ENCODE measurements at regions not wholly inside any gene's neighbourhood (a gene's known extent, or its start where the extent isn't known, plus 50 kb on each side); places are given as distances from the start of the nearest gene placed in this dataset.

DNA sequence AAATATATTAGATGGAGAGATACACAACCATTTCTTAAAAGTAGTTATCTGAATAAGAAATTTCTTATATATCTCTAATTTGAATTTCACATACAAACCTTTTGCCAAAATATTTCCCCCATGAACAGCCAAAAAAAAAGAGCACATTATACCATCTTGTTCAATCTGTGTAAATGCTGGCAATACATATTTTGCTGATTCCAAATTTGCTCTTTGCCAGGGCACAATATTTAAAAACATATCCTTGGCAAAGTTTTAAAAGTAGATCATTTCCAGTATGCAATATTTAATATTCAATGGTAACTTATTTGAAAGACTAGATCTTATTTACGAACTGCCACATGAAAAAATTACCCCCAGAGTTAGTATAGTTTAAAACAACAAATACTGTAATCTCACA lies 204.2 kb downstream of the CBLN2 start:
- TF ChIP-seq POLR2A (IDR thresholded peaks at IDR 0.05; ENCODE audit: borderline replicate concordance, extremely low read depth, insufficient read depth, insufficient read length) (no peak), POLR2AphosphoS5 (IDR thresholded peaks at IDR 0.05; ENCODE audit: low read depth, low read length) (no peak), SP1 (IDR thresholded peaks at IDR 0.05; ENCODE audit: low read depth) (no peak), EZH2 (IDR thresholded peaks at IDR 0.05) (no peak), JUND (IDR thresholded peaks at IDR 0.05) (no peak), EZH2phosphoT487 (IDR thresholded peaks at IDR 0.05; ENCODE audit: borderline replicate concordance) (no peak), RAD21 (IDR thresholded peaks at IDR 0.05; ENCODE audit: low read depth) (no peak), SIN3A (IDR thresholded peaks at IDR 0.05; ENCODE audit: low read depth) (no peak), YY1 (IDR thresholded peaks at IDR 0.05; ENCODE audit: extremely low read depth, insufficient replicate concordance, low read depth, low read length) (no peak), TCF7L2 (IDR thresholded peaks at IDR 0.05; ENCODE audit: borderline replicate concordance, extremely low read depth, insufficient read depth, insufficient read length) (no peak)
- TF ChIP-seq, protein P1, sequence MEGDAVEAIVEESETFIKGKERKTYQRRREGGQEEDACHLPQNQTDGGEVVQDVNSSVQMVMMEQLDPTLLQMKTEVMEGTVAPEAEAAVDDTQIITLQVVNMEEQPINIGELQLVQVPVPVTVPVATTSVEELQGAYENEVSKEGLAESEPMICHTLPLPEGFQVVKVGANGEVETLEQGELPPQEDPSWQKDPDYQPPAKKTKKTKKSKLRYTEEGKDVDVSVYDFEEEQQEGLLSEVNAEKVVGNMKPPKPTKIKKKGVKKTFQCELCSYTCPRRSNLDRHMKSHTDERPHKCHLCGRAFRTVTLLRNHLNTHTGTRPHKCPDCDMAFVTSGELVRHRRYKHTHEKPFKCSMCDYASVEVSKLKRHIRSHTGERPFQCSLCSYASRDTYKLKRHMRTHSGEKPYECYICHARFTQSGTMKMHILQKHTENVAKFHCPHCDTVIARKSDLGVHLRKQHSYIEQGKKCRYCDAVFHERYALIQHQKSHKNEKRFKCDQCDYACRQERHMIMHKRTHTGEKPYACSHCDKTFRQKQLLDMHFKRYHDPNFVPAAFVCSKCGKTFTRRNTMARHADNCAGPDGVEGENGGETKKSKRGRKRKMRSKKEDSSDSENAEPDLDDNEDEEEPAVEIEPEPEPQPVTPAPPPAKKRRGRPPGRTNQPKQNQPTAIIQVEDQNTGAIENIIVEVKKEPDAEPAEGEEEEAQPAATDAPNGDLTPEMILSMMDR (IDR thresholded peaks at IDR 0.05 in 2 of 3, conservative IDR thresholded peaks at IDR 0.05 in 1 of 3; ENCODE audit: borderline replicate concordance in 1 of 3, insufficient read depth in 1 of 3, low read depth in 2 of 3, low read length in 2 of 3), result no peak
- TF ChIP-seq, protein P2, sequence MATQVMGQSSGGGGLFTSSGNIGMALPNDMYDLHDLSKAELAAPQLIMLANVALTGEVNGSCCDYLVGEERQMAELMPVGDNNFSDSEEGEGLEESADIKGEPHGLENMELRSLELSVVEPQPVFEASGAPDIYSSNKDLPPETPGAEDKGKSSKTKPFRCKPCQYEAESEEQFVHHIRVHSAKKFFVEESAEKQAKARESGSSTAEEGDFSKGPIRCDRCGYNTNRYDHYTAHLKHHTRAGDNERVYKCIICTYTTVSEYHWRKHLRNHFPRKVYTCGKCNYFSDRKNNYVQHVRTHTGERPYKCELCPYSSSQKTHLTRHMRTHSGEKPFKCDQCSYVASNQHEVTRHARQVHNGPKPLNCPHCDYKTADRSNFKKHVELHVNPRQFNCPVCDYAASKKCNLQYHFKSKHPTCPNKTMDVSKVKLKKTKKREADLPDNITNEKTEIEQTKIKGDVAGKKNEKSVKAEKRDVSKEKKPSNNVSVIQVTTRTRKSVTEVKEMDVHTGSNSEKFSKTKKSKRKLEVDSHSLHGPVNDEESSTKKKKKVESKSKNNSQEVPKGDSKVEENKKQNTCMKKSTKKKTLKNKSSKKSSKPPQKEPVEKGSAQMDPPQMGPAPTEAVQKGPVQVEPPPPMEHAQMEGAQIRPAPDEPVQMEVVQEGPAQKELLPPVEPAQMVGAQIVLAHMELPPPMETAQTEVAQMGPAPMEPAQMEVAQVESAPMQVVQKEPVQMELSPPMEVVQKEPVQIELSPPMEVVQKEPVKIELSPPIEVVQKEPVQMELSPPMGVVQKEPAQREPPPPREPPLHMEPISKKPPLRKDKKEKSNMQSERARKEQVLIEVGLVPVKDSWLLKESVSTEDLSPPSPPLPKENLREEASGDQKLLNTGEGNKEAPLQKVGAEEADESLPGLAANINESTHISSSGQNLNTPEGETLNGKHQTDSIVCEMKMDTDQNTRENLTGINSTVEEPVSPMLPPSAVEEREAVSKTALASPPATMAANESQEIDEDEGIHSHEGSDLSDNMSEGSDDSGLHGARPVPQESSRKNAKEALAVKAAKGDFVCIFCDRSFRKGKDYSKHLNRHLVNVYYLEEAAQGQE (IDR thresholded peaks at IDR 0.05; ENCODE audit: low read depth), result no peak
- TF ChIP-seq, protein P3, sequence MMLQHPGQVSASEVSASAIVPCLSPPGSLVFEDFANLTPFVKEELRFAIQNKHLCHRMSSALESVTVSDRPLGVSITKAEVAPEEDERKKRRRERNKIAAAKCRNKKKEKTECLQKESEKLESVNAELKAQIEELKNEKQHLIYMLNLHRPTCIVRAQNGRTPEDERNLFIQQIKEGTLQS (IDR thresholded peaks at IDR 0.05), result no peak

All from HCT116 (cell line).